NCI-H2196 treated with DMSO at 0.1 percent for 48 hours (cell line): ENCODE measurements at regions not wholly inside any gene's neighbourhood (a gene's known extent, or its start where the extent isn't known, plus 50 kb on each side); places are given as distances from the start of the nearest gene placed in this dataset.

Source experiments
- DNase-seq: peaks from one replicate; lab custom pipeline; 2025; ENCODE audit not compliant: unreplicated experiment; lab: John Stamatoyannopoulos, UW

DNA sequence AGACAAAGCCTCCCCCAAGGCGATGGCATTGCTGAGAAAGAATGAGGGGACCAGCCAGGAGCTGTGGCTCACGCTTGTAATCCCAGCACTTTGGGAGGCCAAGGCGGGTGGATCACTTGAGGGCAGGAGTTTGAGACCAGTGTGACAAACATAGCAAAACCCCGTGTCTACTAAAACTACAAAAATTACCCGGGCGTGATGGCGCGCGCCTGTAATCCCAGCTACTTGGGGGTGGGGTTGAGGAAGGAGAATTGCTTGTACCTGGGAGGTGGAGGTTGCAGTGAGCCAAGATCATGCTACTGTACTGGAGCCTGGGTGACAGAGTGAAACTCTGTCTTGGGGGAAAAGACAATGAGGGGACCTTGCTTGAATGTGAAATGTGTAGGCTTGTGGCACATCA, 402.4 kb upstream of the C2CD4B start:
- no peak for DNase-seq

DNA sequence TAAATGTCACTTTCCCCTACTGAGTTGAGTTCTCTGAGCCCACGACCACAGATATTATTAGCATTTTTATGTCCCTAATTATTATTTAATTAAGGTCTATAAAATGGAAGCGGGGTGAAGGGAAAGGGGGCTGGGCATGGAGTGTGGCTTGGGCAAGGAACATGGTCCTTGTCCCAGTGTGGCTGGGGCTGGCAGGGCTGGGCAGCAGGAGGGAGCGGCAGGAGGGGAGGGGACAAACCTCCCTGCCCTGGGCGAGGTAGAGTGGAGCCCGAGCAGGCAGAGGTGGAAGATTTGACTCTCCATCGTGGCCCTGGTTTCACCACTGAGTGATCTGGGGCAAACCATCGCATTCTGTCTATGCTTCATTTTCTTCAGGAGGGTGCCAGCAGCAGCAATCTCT, 402.9 kb upstream of the C2CD4B start:
- no peak for DNase-seq

GRCh38 chr15:62568702-62569101, 403.6 kb upstream of the C2CD4B start:
- no peak for DNase-seq

GRCh38 chr15:62569460-62570404, 404.6 kb upstream of the C2CD4B start:
- peak; percentile 28 for DNase-seq

- no peak for DNase-seq
These were observed 405.3 kb upstream of the C2CD4B start for GRCh38 chr15:62570405-62570783.

GRCh38 chr15:62571072-62571471, 406.0 kb upstream of the C2CD4B start:
- DNase-seq: no peak

GRCh38 chr15:62572797-62573196, 407.7 kb upstream of the C2CD4B start:
- no peak for DNase-seq

DNA sequence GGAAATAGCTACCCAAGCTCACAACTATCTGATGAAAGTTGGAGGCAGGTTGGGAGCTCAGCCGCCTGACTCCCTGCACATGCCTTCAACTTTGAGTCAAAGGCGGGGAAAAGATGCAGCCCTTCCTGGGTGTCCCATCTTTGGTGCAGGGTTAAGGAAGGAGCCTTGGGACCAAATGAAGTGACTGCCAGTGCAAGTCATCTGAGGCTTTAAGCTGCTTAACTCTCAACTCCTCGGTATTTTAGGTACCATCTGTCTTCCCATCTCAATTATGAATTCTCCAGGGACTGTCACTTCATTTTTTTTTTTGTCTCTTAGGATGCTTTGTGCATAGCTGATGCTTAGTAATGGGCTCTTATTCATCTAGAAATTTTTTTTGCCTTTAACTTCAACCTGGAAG, 408.8 kb upstream of the C2CD4B start:
- DNase-seq: no peak

DNA sequence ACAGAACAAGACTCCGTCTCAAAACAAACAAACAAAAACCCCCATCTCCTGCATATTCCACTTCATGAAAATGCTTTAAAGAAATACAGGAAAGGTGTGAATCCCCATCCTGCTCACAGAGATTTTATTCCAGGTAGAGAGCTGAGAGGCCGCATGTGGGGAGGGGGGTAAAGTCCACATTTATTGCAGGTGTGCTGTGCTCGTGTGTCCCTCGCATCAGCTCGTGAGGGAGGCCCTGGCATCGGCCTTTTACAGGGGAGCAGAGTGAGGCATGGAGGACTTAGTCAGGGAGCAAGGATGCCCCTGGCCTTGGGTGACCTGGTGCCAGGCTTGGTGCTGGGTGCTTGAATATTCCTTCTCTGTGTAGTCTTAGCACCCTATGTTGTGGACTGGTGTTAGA, 413.5 kb upstream of the C2CD4B start:
- DNase-seq: no peak

GRCh38 chr15:62578960-62579359, 413.9 kb upstream of the C2CD4B start:
- no peak for DNase-seq

- no peak for DNase-seq
These were observed 414.8 kb upstream of the C2CD4B start for GRCh38 chr15:62579842-62580241.

DNA sequence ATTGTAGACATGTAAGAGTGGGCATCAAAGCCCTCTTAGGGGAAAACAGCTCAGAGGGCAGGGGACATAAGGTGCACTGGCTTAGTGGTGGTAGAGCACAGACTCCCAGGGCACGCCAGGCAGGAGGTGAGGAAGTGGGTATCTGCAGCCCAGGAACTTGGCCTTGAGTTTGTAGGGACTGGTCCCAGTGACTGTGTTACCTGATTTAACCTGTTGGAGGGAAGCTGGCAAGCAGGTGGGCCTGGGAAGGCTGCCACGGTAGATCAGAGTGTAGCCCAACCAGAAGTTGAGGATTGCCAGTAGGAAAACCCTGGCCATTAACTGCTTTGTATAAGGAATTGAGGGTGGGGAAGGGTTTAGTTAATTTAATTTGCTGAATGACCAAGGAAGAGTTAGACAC, 417.5 kb upstream of the C2CD4B start:
- DNase-seq: no peak

GRCh38 chr15:62584301-62585235, 419.5 kb upstream of the C2CD4B start:
- no peak for DNase-seq

GRCh38 chr15:62588938-62589670, 424.0 kb upstream of the C2CD4B start:
- no peak for DNase-seq

GRCh38 chr15:62591842-62592838, 427.1 kb upstream of the C2CD4B start:
- no peak for DNase-seq

- DNase-seq: no peak
These were observed 427.8 kb upstream of the C2CD4B start for GRCh38 chr15:62592920-62593319.

GRCh38 chr15:62593681-62594399, 428.8 kb upstream of the C2CD4B start:
- no peak for DNase-seq

DNA sequence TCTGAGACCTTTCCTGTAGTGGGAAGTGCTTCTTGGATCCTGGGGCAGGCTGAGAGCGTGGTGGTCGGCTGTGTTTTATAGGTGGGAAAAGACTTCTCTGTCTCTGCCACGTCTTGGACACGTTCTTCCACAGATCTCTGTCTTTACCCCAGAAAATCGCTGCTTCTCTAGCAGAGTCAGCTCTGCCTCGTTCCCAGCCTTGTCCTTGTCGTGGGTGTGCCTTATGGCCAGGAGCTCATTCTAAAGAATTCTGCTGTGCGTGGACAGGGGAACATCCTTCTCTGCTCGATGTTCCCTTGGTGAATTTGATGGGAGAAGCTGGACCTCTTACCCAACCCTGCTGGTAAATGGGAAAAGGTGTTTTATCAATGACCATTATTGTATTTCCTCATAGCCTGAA, 433.1 kb upstream of the C2CD4B start:
- no peak for DNase-seq
